ENCODE measurements at regions not wholly inside any gene's neighbourhood (a gene's known extent, or its start where the extent isn't known, plus 50 kb on each side); places are given as distances from the start of the nearest gene placed in this dataset.

DNA sequence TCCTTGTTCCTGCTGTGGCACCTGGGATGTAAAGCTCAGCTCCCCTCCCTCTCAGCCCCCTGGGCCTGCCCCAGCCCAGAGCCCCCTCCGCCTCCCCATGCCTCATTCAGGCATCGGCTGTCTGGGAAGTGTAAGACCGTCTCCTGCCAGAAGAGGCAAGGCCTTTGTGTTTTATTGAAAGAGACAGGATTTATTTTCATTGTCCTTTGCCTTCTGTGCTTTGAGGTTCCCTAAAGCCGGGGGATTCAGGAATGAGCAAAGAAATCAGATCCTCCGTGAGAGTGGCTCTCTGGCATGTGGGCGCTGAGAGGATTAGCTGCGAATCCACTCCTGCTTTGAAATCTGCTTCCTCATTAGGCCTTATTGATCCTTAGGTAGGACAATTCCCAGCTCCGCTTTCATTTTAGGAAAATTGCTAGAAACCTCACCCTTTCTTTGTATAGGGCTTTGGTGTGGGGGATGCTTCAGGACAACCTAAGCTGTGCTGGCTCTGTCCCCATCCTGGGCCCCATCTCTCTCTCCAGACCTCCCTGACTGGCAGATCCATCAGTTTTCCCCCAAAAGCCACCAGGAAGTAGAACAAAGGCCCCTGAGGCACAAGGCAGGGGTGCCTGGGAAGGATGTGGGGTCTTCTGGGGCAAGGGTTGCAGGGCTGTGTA is 211.5 kb upstream of the TNRC6C start:
- Histone ChIP-seq H3K4me3 (ENCODE audit: low read depth, low read length) (no peak overlapping the region), H3K27me3 (ENCODE audit: control insufficient read depth, insufficient read depth, low read length) (no peaks in the 10 kb centered on the region), H3K27ac (ENCODE audit: insufficient read depth, low read length, poor library complexity, severe bottlenecking) (no peak overlapping the region), H3K4me1 (ENCODE audit: control insufficient read depth, insufficient read depth, low read length, poor library complexity, severe bottlenecking) (no peaks in the 10 kb centered on the region), H3K9me3 (ENCODE audit: control insufficient read depth in 2 of 2, low read length in 2 of 2) (no peaks in the 10 kb centered on the region), H3K36me3 (ENCODE audit: control insufficient read depth, insufficient read depth, low read length) (no peaks in the 10 kb centered on the region)
- H3K4me3 Mint-ChIP-seq: no peak overlapping the region
- H3K36me3 Mint-ChIP-seq: no peaks in the 10 kb centered on the region
- DNase-seq (no peak), ATAC-seq (ENCODE audit: low read depth in 2 of 2) (no peak)
- H3K27me3 Mint-ChIP-seq: peaks cover 11% of the 10 kb centered on the region
- no peak overlapping the region for H3K27ac Mint-ChIP-seq
- H3K4me1 Mint-ChIP-seq: no peaks in the 10 kb centered on the region
- peaks cover 0 to 6% (median 0%) of the 10 kb centered on the region in 7 donors for H3K9me3 Mint-ChIP-seq

DNA sequence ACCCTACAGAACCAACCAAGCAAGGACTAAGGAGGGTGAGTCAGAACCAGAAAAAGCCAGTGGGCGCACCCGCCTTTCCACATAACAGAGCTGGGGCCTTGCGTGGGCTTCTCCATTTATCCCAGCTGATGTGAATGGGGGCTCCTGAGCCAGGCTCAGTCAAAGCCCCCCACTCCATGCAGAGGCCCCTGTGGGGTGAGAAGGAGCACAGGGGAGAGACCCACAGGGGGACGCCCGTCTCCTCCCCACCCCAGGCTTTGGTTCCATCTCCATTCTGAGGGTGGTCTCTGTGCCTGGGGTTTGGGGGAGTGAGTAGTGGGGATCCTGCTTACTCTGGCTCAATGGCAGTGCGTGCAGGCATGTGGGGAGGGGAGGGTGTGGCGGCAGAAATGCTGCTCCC is 210.1 kb upstream of the TNRC6C start:
- H3K4me3 ChIP-seq (ENCODE audit: low read depth, low read length): no peak overlapping the region
- DNase-seq (no peak), ATAC-seq (ENCODE audit: low read depth in 2 of 2) (no peak)
- Mint-ChIP-seq H3K27me3 (peaks cover 11% of the 10 kb centered on the region), H3K9me3 (peaks cover 0 to 6% (median 0%) of the 10 kb centered on the region in 7 donors), H3K4me1 (no peaks in the 10 kb centered on the region), H3K27ac (no peak overlapping the region), H3K4me3 (no peak overlapping the region), H3K36me3 (no peaks in the 10 kb centered on the region)
- no peaks in the 10 kb centered on the region for H3K9me3 ChIP-seq (ENCODE audit: control insufficient read depth in 2 of 2, low read length in 2 of 2)
- H3K27ac ChIP-seq (ENCODE audit: insufficient read depth, low read length, poor library complexity, severe bottlenecking): no peak overlapping the region
- H3K36me3 ChIP-seq (ENCODE audit: control insufficient read depth, insufficient read depth, low read length): no peaks in the 10 kb centered on the region
- H3K27me3 ChIP-seq (ENCODE audit: control insufficient read depth, insufficient read depth, low read length): no peaks in the 10 kb centered on the region
- H3K4me1 ChIP-seq (ENCODE audit: control insufficient read depth, insufficient read depth, low read length, poor library complexity, severe bottlenecking): no peaks in the 10 kb centered on the region

DNA sequence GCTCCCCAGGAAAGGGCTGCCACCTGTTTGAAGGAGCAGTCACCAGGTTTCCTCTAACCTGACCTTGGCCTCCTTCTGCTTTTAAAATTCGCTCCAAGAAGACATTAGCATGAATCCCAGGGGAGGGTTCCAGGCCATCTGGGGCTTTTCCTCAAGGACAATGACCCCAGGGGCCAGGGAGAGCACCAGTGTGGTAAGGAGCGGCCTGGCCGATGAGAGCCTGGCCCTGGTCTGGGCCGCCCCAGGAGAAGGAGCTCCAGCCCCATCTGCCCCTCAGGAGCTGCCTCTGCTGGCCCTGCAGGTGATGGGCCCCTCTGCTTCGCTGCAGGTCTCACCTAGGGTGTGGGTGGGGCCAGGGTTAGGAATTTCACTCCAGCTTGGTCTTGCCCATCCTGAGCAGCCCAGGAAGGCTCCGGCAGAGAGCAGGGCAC is 209.2 kb upstream of the TNRC6C start:
- Mint-ChIP-seq H3K27me3 (peaks cover 11% of the 10 kb centered on the region), H3K36me3 (no peaks in the 10 kb centered on the region), H3K27ac (no peak overlapping the region), H3K9me3 (peaks cover 0 to 6% (median 0%) of the 10 kb centered on the region in 7 donors), H3K4me1 (no peaks in the 10 kb centered on the region), H3K4me3 (no peak overlapping the region)
- DNase-seq (no peak), ATAC-seq (ENCODE audit: low read depth in 2 of 2) (no peak)
- Histone ChIP-seq H3K36me3 (ENCODE audit: control insufficient read depth, insufficient read depth, low read length) (no peaks in the 10 kb centered on the region), H3K27ac (ENCODE audit: insufficient read depth, low read length, poor library complexity, severe bottlenecking) (no peak overlapping the region), H3K27me3 (ENCODE audit: control insufficient read depth, insufficient read depth, low read length) (no peaks in the 10 kb centered on the region), H3K4me3 (ENCODE audit: low read depth, low read length) (no peak overlapping the region), H3K4me1 (ENCODE audit: control insufficient read depth, insufficient read depth, low read length, poor library complexity, severe bottlenecking) (no peaks in the 10 kb centered on the region), H3K9me3 (ENCODE audit: control insufficient read depth in 2 of 2, low read length in 2 of 2) (no peaks in the 10 kb centered on the region)

DNA sequence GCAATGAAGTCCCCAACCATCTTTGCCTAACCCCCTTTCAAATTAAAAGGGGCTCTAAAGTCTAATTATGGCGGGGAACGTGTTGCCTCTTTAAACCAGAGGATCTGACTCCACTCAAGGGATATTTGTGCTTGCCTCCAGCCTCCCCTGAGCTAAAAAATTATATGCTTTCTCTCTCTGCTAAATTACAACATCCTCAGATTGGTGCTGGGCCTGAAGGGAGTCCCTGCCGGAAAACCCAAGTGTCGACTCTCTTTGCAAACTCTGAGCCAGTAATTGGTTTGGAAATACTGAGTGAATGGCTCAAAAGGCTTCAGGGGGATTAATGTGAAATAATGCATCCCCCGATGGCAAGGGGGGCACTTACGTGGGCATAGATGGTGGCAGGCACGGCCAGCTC is 208.5 kb upstream of the TNRC6C start:
- peaks cover 16% of the 10 kb centered on the region for H3K27me3 Mint-ChIP-seq
- Histone ChIP-seq H3K9me3 (ENCODE audit: control insufficient read depth in 2 of 2, low read length in 2 of 2) (no peaks in the 10 kb centered on the region), H3K4me3 (ENCODE audit: low read depth, low read length) (no peak overlapping the region), H3K36me3 (ENCODE audit: control insufficient read depth, insufficient read depth, low read length) (no peaks in the 10 kb centered on the region), H3K27me3 (ENCODE audit: control insufficient read depth, insufficient read depth, low read length) (no peaks in the 10 kb centered on the region), H3K27ac (ENCODE audit: insufficient read depth, low read length, poor library complexity, severe bottlenecking) (no peak overlapping the region), H3K4me1 (ENCODE audit: control insufficient read depth, insufficient read depth, low read length, poor library complexity, severe bottlenecking) (no peaks in the 10 kb centered on the region)
- peaks cover 0 to 6% (median 1%) of the 10 kb centered on the region in 7 donors for H3K9me3 Mint-ChIP-seq
- no peak overlapping the region for H3K4me3 Mint-ChIP-seq
- no peaks in the 10 kb centered on the region for H3K4me1 Mint-ChIP-seq
- no peak overlapping the region for H3K27ac Mint-ChIP-seq
- no peak for DNase-seq
- no peak for ATAC-seq (ENCODE audit: low read depth in 2 of 2)
- no peaks in the 10 kb centered on the region for H3K36me3 Mint-ChIP-seq

DNA sequence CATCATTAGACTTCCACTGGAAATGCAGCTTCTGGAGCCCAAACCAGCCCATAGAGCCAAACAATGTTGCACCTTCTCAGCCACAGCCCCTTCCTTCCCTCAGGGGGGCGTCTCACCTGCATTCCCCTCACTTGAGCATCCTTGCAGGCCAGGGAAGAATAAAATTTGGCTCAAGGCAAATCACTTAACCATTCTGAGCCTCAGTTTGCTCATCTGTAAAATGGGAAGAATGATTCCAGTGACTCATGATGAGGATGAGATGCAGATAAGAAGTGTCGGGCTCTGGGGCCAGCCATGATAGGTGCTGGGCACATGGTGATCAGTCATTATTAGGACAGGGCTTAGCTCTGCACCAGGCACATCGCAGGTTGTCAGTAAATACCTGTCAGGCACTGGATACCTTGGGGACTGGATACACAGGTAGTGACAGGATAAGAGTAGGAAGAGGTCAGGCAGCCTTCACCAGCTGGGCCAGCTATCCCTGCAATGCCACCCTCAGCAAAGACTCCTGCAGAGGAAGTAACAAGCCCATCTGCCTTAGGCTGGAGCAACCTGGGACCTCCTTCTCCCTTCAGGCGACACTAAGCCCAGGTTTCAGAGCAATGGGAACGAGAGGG is 208.0 kb upstream of the TNRC6C start:
- Histone ChIP-seq H3K27me3 (ENCODE audit: control insufficient read depth, insufficient read depth, low read length) (no peaks in the 10 kb centered on the region), H3K27ac (ENCODE audit: insufficient read depth, low read length, poor library complexity, severe bottlenecking) (no peak overlapping the region), H3K4me1 (ENCODE audit: control insufficient read depth, insufficient read depth, low read length, poor library complexity, severe bottlenecking) (no peaks in the 10 kb centered on the region), H3K9me3 (ENCODE audit: control insufficient read depth in 2 of 2, low read length in 2 of 2) (no peaks in the 10 kb centered on the region), H3K36me3 (ENCODE audit: control insufficient read depth, insufficient read depth, low read length) (no peaks in the 10 kb centered on the region), H3K4me3 (ENCODE audit: low read depth, low read length) (no peak overlapping the region)
- H3K27me3 Mint-ChIP-seq: peaks cover 18% of the 10 kb centered on the region
- no peak overlapping the region for H3K4me3 Mint-ChIP-seq
- no peak for ATAC-seq (ENCODE audit: low read depth in 2 of 2)
- H3K4me1 Mint-ChIP-seq: no peaks in the 10 kb centered on the region
- H3K9me3 Mint-ChIP-seq: peaks cover 0 to 4% (median 0%) of the 10 kb centered on the region in 7 donors
- no peak overlapping the region for H3K27ac Mint-ChIP-seq
- no peaks in the 10 kb centered on the region for H3K36me3 Mint-ChIP-seq
- DNase-seq: no peak

DNA sequence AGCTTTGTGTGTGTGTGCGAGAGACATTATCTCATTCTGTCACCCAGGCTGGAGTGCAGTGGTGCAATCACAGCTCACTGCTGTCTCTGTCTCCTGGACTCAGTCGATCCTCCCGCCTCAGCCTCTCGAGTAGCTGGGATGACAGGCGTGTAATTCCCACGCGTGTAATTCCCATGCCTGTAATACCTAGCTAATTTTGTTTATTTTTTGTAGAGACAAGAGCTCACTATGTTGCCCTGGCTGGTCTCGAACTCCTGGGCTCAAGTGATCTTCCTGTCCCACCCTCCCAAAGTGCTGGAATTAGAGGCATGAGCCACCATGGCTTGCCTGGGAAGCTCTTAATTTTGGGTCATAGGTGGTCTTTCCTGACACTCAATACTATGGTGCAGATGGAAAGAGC is 205.3 kb upstream of the TNRC6C start:
- no peaks in the 10 kb centered on the region for H3K4me1 Mint-ChIP-seq
- Histone ChIP-seq H3K9me3 (ENCODE audit: control insufficient read depth in 2 of 2, low read length in 2 of 2) (no peaks in the 10 kb centered on the region), H3K36me3 (ENCODE audit: control insufficient read depth, insufficient read depth, low read length) (no peaks in the 10 kb centered on the region), H3K27me3 (ENCODE audit: control insufficient read depth, insufficient read depth, low read length) (no peaks in the 10 kb centered on the region), H3K4me1 (ENCODE audit: control insufficient read depth, insufficient read depth, low read length, poor library complexity, severe bottlenecking) (no peaks in the 10 kb centered on the region), H3K27ac (ENCODE audit: insufficient read depth, low read length, poor library complexity, severe bottlenecking) (no peak overlapping the region), H3K4me3 (ENCODE audit: low read depth, low read length) (no peak overlapping the region)
- peaks cover 18% of the 10 kb centered on the region for H3K27me3 Mint-ChIP-seq
- no peak overlapping the region for H3K27ac Mint-ChIP-seq
- H3K4me3 Mint-ChIP-seq: no peak overlapping the region
- no peak for ATAC-seq (ENCODE audit: low read depth in 2 of 2)
- H3K9me3 Mint-ChIP-seq: peaks cover 0 to 4% (median 0%) of the 10 kb centered on the region in 7 donors
- H3K36me3 Mint-ChIP-seq: no peaks in the 10 kb centered on the region
- DNase-seq: no peak

DNA sequence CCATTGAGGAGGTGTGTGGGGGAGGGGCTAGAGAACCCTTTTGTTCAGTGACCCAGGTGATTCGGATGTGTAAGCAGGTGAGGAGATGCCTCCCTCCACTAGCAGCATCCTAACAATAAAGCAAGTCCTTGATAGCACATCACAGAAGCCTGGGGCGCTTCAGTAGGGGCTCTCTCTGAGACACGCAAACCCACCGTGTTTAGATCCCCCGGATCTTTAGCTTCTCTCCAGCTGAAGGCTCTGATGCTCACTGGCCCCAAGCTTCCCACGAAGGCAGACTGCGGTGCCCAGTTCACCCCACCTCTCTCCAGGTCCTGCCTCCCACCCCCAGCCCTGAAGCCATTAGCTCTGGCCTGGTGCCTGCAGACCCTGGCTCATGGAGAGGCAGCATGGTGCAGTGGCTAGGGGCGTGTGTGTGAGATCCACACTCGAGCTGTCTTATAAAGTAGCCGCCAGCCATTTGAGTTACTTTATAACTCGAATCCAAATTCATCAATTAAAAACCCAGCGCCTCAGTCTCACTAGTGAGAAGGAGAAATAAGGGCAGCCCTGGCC is 204.7 kb upstream of the TNRC6C start:
- Histone ChIP-seq H3K27ac (ENCODE audit: insufficient read depth, low read length, poor library complexity, severe bottlenecking) (no peak overlapping the region), H3K4me1 (ENCODE audit: control insufficient read depth, insufficient read depth, low read length, poor library complexity, severe bottlenecking) (no peaks in the 10 kb centered on the region), H3K36me3 (ENCODE audit: control insufficient read depth, insufficient read depth, low read length) (no peaks in the 10 kb centered on the region), H3K27me3 (ENCODE audit: control insufficient read depth, insufficient read depth, low read length) (no peaks in the 10 kb centered on the region), H3K9me3 (ENCODE audit: control insufficient read depth in 2 of 2, low read length in 2 of 2) (no peaks in the 10 kb centered on the region), H3K4me3 (ENCODE audit: low read depth, low read length) (no peak overlapping the region)
- H3K4me3 Mint-ChIP-seq: no peak overlapping the region
- peaks cover 18% of the 10 kb centered on the region for H3K27me3 Mint-ChIP-seq
- no peak for ATAC-seq (ENCODE audit: low read depth in 2 of 2)
- no peak for DNase-seq
- H3K4me1 Mint-ChIP-seq: no peaks in the 10 kb centered on the region
- H3K9me3 Mint-ChIP-seq: peaks cover 0 to 4% (median 0%) of the 10 kb centered on the region in 7 donors
- no peak overlapping the region for H3K27ac Mint-ChIP-seq
- H3K36me3 Mint-ChIP-seq: no peaks in the 10 kb centered on the region

DNA sequence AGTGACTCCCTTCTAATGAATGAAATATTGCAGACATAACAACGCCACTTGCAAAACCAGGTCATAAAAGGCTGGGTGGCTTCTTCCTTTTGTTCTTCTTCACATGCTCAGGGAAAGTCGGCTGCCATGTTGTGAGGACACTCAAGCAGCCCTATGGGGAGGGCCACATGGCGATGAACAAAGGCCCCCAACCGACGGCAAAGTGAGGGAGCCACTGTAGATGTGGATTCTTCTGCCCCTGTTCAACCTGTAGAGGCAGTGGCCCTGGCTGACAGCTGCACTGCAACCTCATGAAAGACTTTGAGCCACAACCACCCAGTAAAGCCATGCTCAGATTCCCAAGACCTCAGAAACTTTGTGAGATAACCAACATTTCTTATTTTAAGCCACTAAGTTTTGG is 203.5 kb upstream of the TNRC6C start:
- Mint-ChIP-seq H3K27ac (peak overlapping the region in 1 of 3 donors; percentile 23), H3K27me3 (peaks cover 18% of the 10 kb centered on the region), H3K36me3 (no peaks in the 10 kb centered on the region), H3K4me1 (no peaks in the 10 kb centered on the region), H3K4me3 (no peak overlapping the region), H3K9me3 (peaks cover 0 to 4% (median 0%) of the 10 kb centered on the region in 7 donors)
- DNase-seq (no peak), ATAC-seq (ENCODE audit: low read depth in 2 of 2) (no peak)
- Histone ChIP-seq H3K27me3 (ENCODE audit: control insufficient read depth, insufficient read depth, low read length) (no peaks in the 10 kb centered on the region), H3K4me1 (ENCODE audit: control insufficient read depth, insufficient read depth, low read length, poor library complexity, severe bottlenecking) (no peaks in the 10 kb centered on the region), H3K27ac (ENCODE audit: insufficient read depth, low read length, poor library complexity, severe bottlenecking) (no peak overlapping the region), H3K9me3 (ENCODE audit: control insufficient read depth in 2 of 2, low read length in 2 of 2) (no peaks in the 10 kb centered on the region), H3K4me3 (ENCODE audit: low read depth, low read length) (no peak overlapping the region), H3K36me3 (ENCODE audit: control insufficient read depth, insufficient read depth, low read length) (no peaks in the 10 kb centered on the region)
